Liver (tissue), 8 donors: ENCODE measurements at regions not wholly inside any gene's neighbourhood (a gene's known extent, or its start where the extent isn't known, plus 50 kb on each side); places are given as distances from the start of the nearest gene placed in this dataset.

Experiments
- DNase-seq: peaks from one replicate; pipeline ENCODE4 v3.0.0-alpha.2; 2017; ENCODE audit warnings: low spot score
- H3K27ac ChIP-seq, 2 donors: one replicate each; pipeline ENCODE4 v1.7.0; 2013; ENCODE audit warnings: inconsistent platforms in 2 of 2, low read length in 2 of 2, control low read depth in 1 of 2, low read depth in 1 of 2, mild to moderate bottlenecking in 1 of 2
- H3K27me3 ChIP-seq, 4 donors: one replicate each; pipeline versions ENCODE4 v1.6.1 to v1.7.0; 2013; ENCODE audit warnings: low read length in 3 of 4, inconsistent platforms in 1 of 4, mild to moderate bottlenecking in 1 of 4, moderate library complexity in 1 of 4; ENCODE audit not compliant: control insufficient read depth in 4 of 4, insufficient read depth in 4 of 4
- H3K36me3 ChIP-seq, 4 donors: one replicate each; pipeline versions ENCODE4 v1.6.1 to v1.7.0; 2013; ENCODE audit warnings: low read length in 3 of 4, mild to moderate bottlenecking in 3 of 4, low read depth in 1 of 4, moderate library complexity in 1 of 4; ENCODE audit not compliant: control insufficient read depth in 4 of 4, insufficient read depth in 3 of 4
- H3K4me1 ChIP-seq, 4 donors: one replicate each; pipeline versions ENCODE4 v1.6.1 to v1.7.0; 2013; ENCODE audit warnings: low read length in 3 of 4, mild to moderate bottlenecking in 3 of 4, moderate library complexity in 1 of 4; ENCODE audit not compliant: control insufficient read depth in 4 of 4, insufficient read depth in 4 of 4
- H3K4me3 ChIP-seq, 3 donors: one replicate each; pipeline versions ENCODE4 v1.6.1 to v1.7.0; 2013; ENCODE audit warnings: low read length in 3 of 3, control low read depth in 1 of 3, low read depth in 1 of 3, mild to moderate bottlenecking in 1 of 3
- H3K9ac ChIP-seq, 2 donors: one replicate each; pipeline ENCODE4 v1.7.0; 2013; ENCODE audit warnings: low read length in 2 of 2, mild to moderate bottlenecking in 2 of 2, moderate library complexity in 2 of 2, control low read depth in 1 of 2, low read depth in 1 of 2
- H3K9me3 ChIP-seq, 4 donors: one replicate each; pipeline versions ENCODE4 v1.6.1 to v1.7.0; 2013; ENCODE audit warnings: low read length in 3 of 4; ENCODE audit not compliant: control insufficient read depth in 4 of 4
- ATF3 ChIP-seq: IDR thresholded peaks from 2 replicates; pipeline ENCODE4 v1.6.1; 2016; ENCODE audit warnings: antibody characterized with exemption
- CTCF ChIP-seq: fragments of 150-350 bp; IDR thresholded peaks from 2 replicates; pipeline ENCODE4 v1.5.1; 2017; ENCODE audit warnings: improper control_type of control experiment, low read depth, low read length; ENCODE audit not compliant: missing input control
- EGR1 ChIP-seq, 2 donors: IDR thresholded peaks; 2 replicates each; pipeline ENCODE4 v1.6.1; 2016 to 2018; ENCODE audit warnings: antibody characterized with exemption in 2 of 2, low read depth in 2 of 2
- FOXA1 ChIP-seq: IDR thresholded peaks from 2 replicates; pipeline ENCODE4 v1.6.1; 2016; ENCODE audit warnings: antibody characterized with exemption
- FOXA2 ChIP-seq: IDR thresholded peaks from 2 replicates; pipeline ENCODE4 v1.6.1; 2016; ENCODE audit warnings: antibody characterized with exemption
- GABPA ChIP-seq, 2 donors: IDR thresholded peaks in 1 of 2; conservative IDR thresholded peaks in 1 of 2; 2 replicates each; pipeline ENCODE4 v1.6.1; 2016; ENCODE audit warnings: antibody characterized with exemption in 2 of 2, mild to moderate bottlenecking in 1 of 2, moderate library complexity in 1 of 2
- HNF4A ChIP-seq, 2 donors: conservative IDR thresholded peaks; 2 replicates each; pipeline ENCODE4 v1.6.1; 2016; ENCODE audit warnings: antibody characterized with exemption in 2 of 2, mild to moderate bottlenecking in 2 of 2
- HNF4G ChIP-seq: IDR thresholded peaks from 2 replicates; pipeline ENCODE4 v1.6.1; 2016; ENCODE audit warnings: antibody characterized with exemption
- JUND ChIP-seq, 2 donors: IDR thresholded peaks; 2 replicates each; pipeline ENCODE4 v1.6.1; 2016; ENCODE audit warnings: antibody characterized with exemption in 2 of 2
- MAX ChIP-seq: IDR thresholded peaks from 2 replicates; pipeline ENCODE4 v1.6.1; 2016; ENCODE audit warnings: antibody characterized with exemption
- NR2F2 ChIP-seq: IDR thresholded peaks from 2 replicates; pipeline ENCODE4 v1.6.1; 2016; ENCODE audit warnings: antibody characterized with exemption
- RAD21 ChIP-seq, 2 donors: IDR thresholded peaks; 2 replicates each; pipeline ENCODE4 v1.6.1; 2016; ENCODE audit warnings: antibody characterized with exemption in 2 of 2, mild to moderate bottlenecking in 2 of 2
- REST ChIP-seq: IDR thresholded peaks from 2 replicates; pipeline ENCODE4 v1.6.1; 2016; ENCODE audit warnings: antibody characterized with exemption, mild to moderate bottlenecking
- RXRA ChIP-seq, 2 donors: IDR thresholded peaks; 2 replicates each; pipeline ENCODE4 v1.6.1; 2017 to 2018; ENCODE audit warnings: antibody characterized with exemption in 2 of 2, mild to moderate bottlenecking in 1 of 2
- SP1 ChIP-seq: IDR thresholded peaks from 2 replicates; pipeline ENCODE4 v1.6.1; 2018; ENCODE audit warnings: antibody characterized with exemption, mild to moderate bottlenecking
- TAF1 ChIP-seq: conservative IDR thresholded peaks from 2 replicates; pipeline ENCODE4 v1.6.1; 2016; ENCODE audit warnings: antibody characterized with exemption, mild to moderate bottlenecking
- YY1 ChIP-seq: IDR thresholded peaks from 2 replicates; pipeline ENCODE4 v1.6.1; 2016; ENCODE audit warnings: antibody characterized with exemption, mild to moderate bottlenecking
- ZBTB33 ChIP-seq: IDR thresholded peaks from 2 replicates; pipeline ENCODE4 v1.6.1; 2016; ENCODE audit warnings: antibody characterized with exemption
- WGBS: extraction: QIAGEN DNeasy Blood & Tissue Kit; methylation state at CpG from one replicate; pipeline ENCODE4 v1.1.7; 2013; 5-methylcytosine and 5-hydroxymethylcytosine counted together
- donor health status: healthy.
- donor health status: healthy.
- donor health status: healthy.
- donor health status: healthy.
- donor health status: healthy.

GRCh38 chr5:17799521-17799920 lies 165.3 kb downstream of the TAF11L14 start:
- H3K27me3 ChIP-seq, result no peaks in the 10 kb centered on the region
- DNase-seq, result no peak
- no peak overlapping the region for H3K4me3 ChIP-seq
- no peaks in the 10 kb centered on the region for H3K9me3 ChIP-seq
- WGBS, result 81% methylated on average over 1 of the region's 1 CpG
- H3K27ac ChIP-seq, result no peak overlapping the region
- TF ChIP-seq CTCF, result no peak
- TF ChIP-seq FOXA2, result no peak
- no peak for TF ChIP-seq GABPA (IDR thresholded peaks at IDR 0.05 in 1 of 2, conservative IDR thresholded peaks at IDR 0.05 in 1 of 2)
- TF ChIP-seq ATF3, result no peak
- no peak for TF ChIP-seq RAD21 (IDR thresholded peaks at IDR 0.05)
- TF ChIP-seq EGR1 (IDR thresholded peaks at IDR 0.05; ENCODE audit: low read depth in 2 of 2), result no peak
- TF ChIP-seq TAF1, result no peak
- no peak for TF ChIP-seq ZBTB33
- TF ChIP-seq FOXA1, result no peak
- no peak for TF ChIP-seq SP1
- no peak for TF ChIP-seq YY1
- no peaks in the 10 kb centered on the region for H3K36me3 ChIP-seq
- H3K4me1 ChIP-seq, result no peaks in the 10 kb centered on the region
- no peak overlapping the region for H3K9ac ChIP-seq

- Histone ChIP-seq H3K27ac (no peak overlapping the region), H3K4me3 (no peak overlapping the region), H3K27me3 (no peaks in the 10 kb centered on the region), H3K9me3 (no peaks in the 10 kb centered on the region), H3K9ac (no peak overlapping the region), H3K4me1 (no peaks in the 10 kb centered on the region), H3K36me3 (no peaks in the 10 kb centered on the region)
- WGBS, result 81% methylated on average over 2 of the region's 2 CpGs
- TF ChIP-seq FOXA2 (no peak), MAX (no peak), YY1 (no peak), TAF1 (no peak), RAD21 (IDR thresholded peaks at IDR 0.05) (no peak), CTCF (no peak), ATF3 (no peak), NR2F2 (no peak), ZBTB33 (no peak), HNF4G (no peak), HNF4A (conservative IDR thresholded peaks at IDR 0.05) (no peak), EGR1 (IDR thresholded peaks at IDR 0.05; ENCODE audit: low read depth in 2 of 2) (no peak), GABPA (IDR thresholded peaks at IDR 0.05 in 1 of 2, conservative IDR thresholded peaks at IDR 0.05 in 1 of 2) (no peak), RXRA (IDR thresholded peaks at IDR 0.05) (no peak), REST (no peak), FOXA1 (no peak), SP1 (no peak), JUND (IDR thresholded peaks at IDR 0.05) (no peak)
- DNase-seq, result no peak
Measured at GRCh38 chr5:17801595-17801994, 167.3 kb downstream of the TAF11L14 start.
